PC-3 (cell line): ENCODE measurements at regions not wholly inside any gene's neighbourhood (a gene's known extent, or its start where the extent isn't known, plus 50 kb on each side); places are given as distances from the start of the nearest gene placed in this dataset.

Experiments used
- ATAC-seq: fragments of 200-7000 bp; cut with Tn5 transposase; 2 replicates; pipeline ENCODE4 v1.9.1; 2020; ENCODE audit warnings: mild to moderate bottlenecking, moderate library complexity
- BruUV-seq: library from RNA; stranded (reverse); fragments of 400-500 nt; replicated peaks from 2 replicates; lab custom pipeline; 2021; lab: Mats Ljungman, UMichigan
- CTCF ChIA-PET: fragments of 300-600 bp; sonication (Branson Sonifier 250); formaldehyde crosslinking; loops from one replicate; lab custom pipeline; 2022; ENCODE audit warnings: antibody characterized with exemption; lab: Charles Lee
- POLR2A ChIA-PET: fragments of 300-600 bp; sonication (Branson Sonifier 250); formaldehyde crosslinking; loops from one replicate; lab custom pipeline; 2022; ENCODE audit warnings: antibody characterized with exemption; ENCODE audit not compliant: unreplicated experiment; lab: Charles Lee
- DNase-seq: peaks from one replicate; pipeline ENCODE4 v3.0.0-alpha.2; 2015
- H2AFZ ChIP-seq: fragments of 300-600 bp; sonication (generic); 2 replicates; pipeline ENCODE4 v1.6.0; 2016; ENCODE audit warnings: antibody characterized with exemption, low read length
- H3F3A ChIP-seq: fragments of 300-600 bp; sonication (generic); one replicate; pipeline ENCODE4 v1.6.0; 2017; ENCODE audit warnings: antibody characterized with exemption, low read length, control low read depth, mild to moderate bottlenecking; ENCODE audit not compliant: unreplicated experiment
- H3K27ac ChIP-seq: fragments of 300-600 bp; sonication (generic); 2 replicates; pipeline ENCODE4 v1.5.1; 2016; ENCODE audit warnings: mild to moderate bottlenecking, low read length
- H3K27me3 ChIP-seq: fragments of 300-600 bp; sonication (generic); 2 replicates; pipeline ENCODE4 v1.6.1; 2016; ENCODE audit warnings: low read length, mixed read lengths
- H3K36me3 ChIP-seq: fragments of 300-600 bp; sonication (generic); 2 replicates; pipeline ENCODE4 v1.6.1; 2016; ENCODE audit warnings: low read depth, mixed run types, low read length, mixed read lengths
- H3K4me1 ChIP-seq: fragments of 300-600 bp; sonication (generic); 2 replicates; pipeline ENCODE4 v1.5.1; 2016; ENCODE audit warnings: low read length; ENCODE audit not compliant: insufficient read depth
- H3K4me2 ChIP-seq: fragments of 300-600 bp; sonication (generic); 2 replicates; pipeline ENCODE4 v1.6.0; 2016; ENCODE audit warnings: low read length
- H3K4me3 ChIP-seq: fragments of 300-600 bp; sonication (generic); 2 replicates; pipeline ENCODE4 v1.5.1; 2016; ENCODE audit warnings: mild to moderate bottlenecking, low read length, mixed read lengths
- H3K79me2 ChIP-seq: fragments of 300-600 bp; sonication (generic); 2 replicates; pipeline ENCODE4 v1.6.1; 2017; ENCODE audit warnings: low read length, mixed read lengths
- H3K9ac ChIP-seq: fragments of 300-600 bp; sonication (generic); 2 replicates; pipeline ENCODE4 v1.6.0; 2016; ENCODE audit warnings: mild to moderate bottlenecking, low read length
- H3K9me2 ChIP-seq: fragments of 300-600 bp; sonication (generic); replicated peaks from 2 replicates; pipeline ENCODE4 v1.6.1; 2016; ENCODE audit warnings: mixed run types, low read length, mixed read lengths
- H3K9me3 ChIP-seq: fragments of 300-600 bp; sonication (generic); 2 replicates; pipeline ENCODE4 v1.6.1; 2016; ENCODE audit warnings: low read length, mixed read lengths
- H4K20me1 ChIP-seq: fragments of 300-600 bp; sonication (generic); 2 replicates; pipeline ENCODE4 v1.6.1; 2016; ENCODE audit warnings: low read length, mixed read lengths
- EZH2 ChIP-seq: fragments of 300-600 bp; sonication (generic); IDR thresholded peaks from one replicate; pipeline ENCODE4 v1.6.1; 2017; ENCODE audit warnings: antibody characterized with exemption, mild to moderate bottlenecking, low read length; ENCODE audit not compliant: unreplicated experiment
- EZH2phosphoT487 ChIP-seq: fragments of 300-600 bp; sonication (generic); IDR thresholded peaks from 2 replicates; pipeline ENCODE4 v1.6.1; 2018; ENCODE audit warnings: mild to moderate bottlenecking, antibody characterized with exemption, low read length, borderline replicate concordance
- intact Hi-C: fragments of 100-400 bp; cut with micrococcal nuclease; formaldehyde crosslinking; loops from 2 replicates; pipeline ENCODE4 v1.9.0; 2023
- TF ChIP-seq, protein P1 (sequence below): fragments of 300-600 bp; sonication (generic); conservative IDR thresholded peaks from 2 replicates; pipeline ENCODE4 v1.5.1; 2017; ENCODE audit warnings: antibody characterized with exemption, low read depth, mild to moderate bottlenecking, low read length

DNA sequence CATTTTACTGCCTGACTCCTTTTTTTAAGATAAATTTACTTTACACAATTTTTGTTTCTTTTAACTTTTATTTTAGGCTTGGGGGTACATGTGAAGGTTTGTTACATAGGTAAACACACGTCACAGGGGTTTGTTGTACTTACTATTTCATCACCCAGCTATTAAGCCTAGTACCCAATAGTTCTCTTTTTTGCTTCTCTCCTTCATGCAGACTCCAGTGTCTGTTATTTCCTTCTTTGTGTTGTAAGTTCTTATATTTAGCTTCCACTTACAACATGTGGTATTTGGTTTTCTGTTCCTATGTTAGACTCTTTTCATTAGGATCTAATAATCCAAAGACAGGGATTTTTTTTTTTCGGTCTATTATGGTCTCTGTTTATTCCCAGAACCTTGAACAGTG is 83.5 kb upstream of the CCN6 start:
- DNase-seq (no peak), ATAC-seq (no peak)
- Histone ChIP-seq H3K9me2 (no peaks in the 10 kb centered on the region), H3K9me3 (no peaks in the 10 kb centered on the region), H4K20me1 (no peaks in the 10 kb centered on the region), H2AFZ (no peak overlapping the region), H3K27ac (no peak overlapping the region), H3K4me2 (no peak overlapping the region), H3K36me3 (no peaks in the 10 kb centered on the region), H3K79me2 (no peaks in the 10 kb centered on the region), H3K27me3 (no peaks in the 10 kb centered on the region), H3F3A (no peaks in the 10 kb centered on the region), H3K4me3 (no peak overlapping the region), H3K4me1 (peaks cover 14% of the 10 kb centered on the region), H3K9ac (no peak overlapping the region)
- ChIA-PET POLR2A (no interaction called here), CTCF (no interaction called here)
- intact Hi-C loops, result loop anchor here (5.0 kb wide), 1 partner anchor 43 kb away; no protein-coding TSS in a partner anchor
- BruUV-seq, result no TSS peak
- no peak for TF ChIP-seq EZH2phosphoT487
- TF ChIP-seq, protein P1, sequence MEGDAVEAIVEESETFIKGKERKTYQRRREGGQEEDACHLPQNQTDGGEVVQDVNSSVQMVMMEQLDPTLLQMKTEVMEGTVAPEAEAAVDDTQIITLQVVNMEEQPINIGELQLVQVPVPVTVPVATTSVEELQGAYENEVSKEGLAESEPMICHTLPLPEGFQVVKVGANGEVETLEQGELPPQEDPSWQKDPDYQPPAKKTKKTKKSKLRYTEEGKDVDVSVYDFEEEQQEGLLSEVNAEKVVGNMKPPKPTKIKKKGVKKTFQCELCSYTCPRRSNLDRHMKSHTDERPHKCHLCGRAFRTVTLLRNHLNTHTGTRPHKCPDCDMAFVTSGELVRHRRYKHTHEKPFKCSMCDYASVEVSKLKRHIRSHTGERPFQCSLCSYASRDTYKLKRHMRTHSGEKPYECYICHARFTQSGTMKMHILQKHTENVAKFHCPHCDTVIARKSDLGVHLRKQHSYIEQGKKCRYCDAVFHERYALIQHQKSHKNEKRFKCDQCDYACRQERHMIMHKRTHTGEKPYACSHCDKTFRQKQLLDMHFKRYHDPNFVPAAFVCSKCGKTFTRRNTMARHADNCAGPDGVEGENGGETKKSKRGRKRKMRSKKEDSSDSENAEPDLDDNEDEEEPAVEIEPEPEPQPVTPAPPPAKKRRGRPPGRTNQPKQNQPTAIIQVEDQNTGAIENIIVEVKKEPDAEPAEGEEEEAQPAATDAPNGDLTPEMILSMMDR, result no peak
- TF ChIP-seq EZH2, result no peak

DNA sequence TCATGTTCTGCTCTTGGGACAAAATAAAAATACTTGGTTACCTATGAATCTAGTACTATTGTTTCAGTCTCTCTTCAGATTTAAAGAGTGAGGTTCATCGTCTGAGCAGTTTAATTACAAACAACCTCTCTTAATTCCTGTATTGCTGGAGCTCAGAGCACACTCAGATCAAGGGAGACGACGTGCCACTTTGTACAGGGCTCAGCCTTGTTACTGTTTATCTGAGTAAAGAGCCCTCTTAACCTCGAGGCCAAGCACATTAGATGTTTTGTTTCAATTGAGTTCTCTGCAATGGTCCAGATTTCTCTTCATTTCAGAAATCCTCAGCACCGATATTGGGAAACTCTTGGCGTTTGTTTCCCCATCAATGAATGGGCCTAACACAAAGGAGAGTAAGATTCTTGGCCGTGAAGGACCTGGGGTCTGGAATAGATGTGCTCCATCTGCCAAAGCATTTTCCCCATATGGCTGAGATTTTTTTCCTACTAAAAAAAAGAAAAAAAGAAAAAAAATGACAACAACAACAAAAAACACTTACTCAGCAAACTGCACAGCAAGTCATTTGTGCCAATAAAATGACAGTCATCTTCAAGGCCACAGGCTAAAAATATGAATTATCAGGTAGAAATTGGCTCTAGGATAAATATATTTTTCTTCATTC is 82.6 kb upstream of the CCN6 start:
- BruUV-seq, result no TSS peak
- H3K4me2 ChIP-seq, result no peak overlapping the region
- no peaks in the 10 kb centered on the region for H3F3A ChIP-seq
- TF ChIP-seq EZH2phosphoT487 (no peak), EZH2 (no peak)
- TF ChIP-seq, protein P1, result no peak
- H3K79me2 ChIP-seq, result no peaks in the 10 kb centered on the region
- H2AFZ ChIP-seq, result no peak overlapping the region
- H3K9ac ChIP-seq, result no peak overlapping the region
- no peak overlapping the region for H3K27ac ChIP-seq
- H3K9me3 ChIP-seq, result no peaks in the 10 kb centered on the region
- H3K4me1 ChIP-seq, result peaks cover 14% of the 10 kb centered on the region
- H3K36me3 ChIP-seq, result no peaks in the 10 kb centered on the region
- no peak overlapping the region for H3K4me3 ChIP-seq
- H3K27me3 ChIP-seq, result no peaks in the 10 kb centered on the region
- no peak for DNase-seq
- no peaks in the 10 kb centered on the region for H3K9me2 ChIP-seq
- ChIA-PET POLR2A (interaction anchor here (0.6 kb wide), 1 partner anchor 1084 kb away, joined by 5 read pairs; no protein-coding TSS in a partner anchor), CTCF (no interaction called here)
- intact Hi-C loops, result loop anchor here (5.0 kb wide), 1 partner anchor 44 kb away; no protein-coding TSS in a partner anchor
- no peak for ATAC-seq
- no peaks in the 10 kb centered on the region for H4K20me1 ChIP-seq
